Loucy (cell line): ENCODE measurements at regions not wholly inside any gene's neighbourhood (a gene's known extent, or its start where the extent isn't known, plus 50 kb on each side); places are given as distances from the start of the nearest gene placed in this dataset.

Experiments used
- EZH2phosphoT487 ChIP-seq: fragments of 200-600 bp; IDR thresholded peaks from 2 replicates; pipeline ENCODE4 v1.6.1; 2018; ENCODE audit warnings: antibody characterized with exemption, mild to moderate bottlenecking, moderate library complexity, borderline replicate concordance
- TF ChIP-seq, protein P1 (sequence below): fragments of 200-600 bp; sonication (generic); conservative IDR thresholded peaks from 2 replicates; pipeline ENCODE4 v1.5.1; 2014; ENCODE audit warnings: mild to moderate bottlenecking, antibody characterized with exemption, low read length

DNA sequence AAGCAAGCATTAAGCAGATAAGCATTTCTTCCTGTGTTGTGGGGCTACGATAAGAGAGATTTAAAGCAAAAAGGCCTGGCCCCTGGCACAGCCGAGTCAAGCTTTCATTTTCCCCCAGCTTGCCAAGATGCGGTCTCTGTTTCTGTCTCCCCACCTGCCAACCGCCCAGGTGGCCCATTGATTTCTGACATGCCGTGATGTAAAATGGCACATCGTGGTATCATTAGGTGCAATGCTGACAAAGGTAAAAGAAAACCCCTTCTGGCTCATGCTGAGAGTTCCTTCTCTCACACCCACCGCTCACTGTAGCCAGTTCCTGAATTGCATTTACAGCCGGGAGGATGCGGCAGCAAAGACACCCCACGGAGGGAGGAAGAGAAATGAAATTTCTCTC is 62.8 kb downstream of the BOD1L2 start:
- TF ChIP-seq, protein P1, sequence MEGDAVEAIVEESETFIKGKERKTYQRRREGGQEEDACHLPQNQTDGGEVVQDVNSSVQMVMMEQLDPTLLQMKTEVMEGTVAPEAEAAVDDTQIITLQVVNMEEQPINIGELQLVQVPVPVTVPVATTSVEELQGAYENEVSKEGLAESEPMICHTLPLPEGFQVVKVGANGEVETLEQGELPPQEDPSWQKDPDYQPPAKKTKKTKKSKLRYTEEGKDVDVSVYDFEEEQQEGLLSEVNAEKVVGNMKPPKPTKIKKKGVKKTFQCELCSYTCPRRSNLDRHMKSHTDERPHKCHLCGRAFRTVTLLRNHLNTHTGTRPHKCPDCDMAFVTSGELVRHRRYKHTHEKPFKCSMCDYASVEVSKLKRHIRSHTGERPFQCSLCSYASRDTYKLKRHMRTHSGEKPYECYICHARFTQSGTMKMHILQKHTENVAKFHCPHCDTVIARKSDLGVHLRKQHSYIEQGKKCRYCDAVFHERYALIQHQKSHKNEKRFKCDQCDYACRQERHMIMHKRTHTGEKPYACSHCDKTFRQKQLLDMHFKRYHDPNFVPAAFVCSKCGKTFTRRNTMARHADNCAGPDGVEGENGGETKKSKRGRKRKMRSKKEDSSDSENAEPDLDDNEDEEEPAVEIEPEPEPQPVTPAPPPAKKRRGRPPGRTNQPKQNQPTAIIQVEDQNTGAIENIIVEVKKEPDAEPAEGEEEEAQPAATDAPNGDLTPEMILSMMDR, result no peak
- no peak for TF ChIP-seq EZH2phosphoT487
